ENCODE measurements at regions not wholly inside any gene's neighbourhood (a gene's known extent, or its start where the extent isn't known, plus 50 kb on each side); places are given as distances from the start of the nearest gene placed in this dataset.

DNA sequence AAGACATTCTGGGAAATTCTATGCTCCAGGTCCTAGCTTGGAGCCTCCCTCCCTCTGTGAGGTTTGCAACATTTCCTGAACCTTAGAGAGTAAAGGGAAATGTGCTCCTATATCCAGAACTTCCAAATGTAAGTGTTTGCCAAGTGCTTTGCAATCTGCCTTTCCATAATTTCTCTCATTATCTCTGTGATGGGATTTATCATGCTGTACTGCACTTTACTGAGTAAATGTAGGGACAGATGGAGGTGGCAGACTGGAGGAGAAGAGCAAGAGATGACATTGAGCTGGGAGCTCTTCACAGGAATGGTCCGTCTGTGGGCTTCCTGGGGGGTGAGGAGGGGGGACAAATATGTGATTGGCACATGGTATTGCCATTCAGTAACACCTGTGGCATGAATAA lies 184.3 kb downstream of the SOX4 start:
- no peak overlapping the region for H3K4me3 ChIP-seq (ENCODE audit: low read depth, low read length)
- no peak for DNase-seq (ENCODE audit: low read depth)
- TF ChIP-seq, protein P1, sequence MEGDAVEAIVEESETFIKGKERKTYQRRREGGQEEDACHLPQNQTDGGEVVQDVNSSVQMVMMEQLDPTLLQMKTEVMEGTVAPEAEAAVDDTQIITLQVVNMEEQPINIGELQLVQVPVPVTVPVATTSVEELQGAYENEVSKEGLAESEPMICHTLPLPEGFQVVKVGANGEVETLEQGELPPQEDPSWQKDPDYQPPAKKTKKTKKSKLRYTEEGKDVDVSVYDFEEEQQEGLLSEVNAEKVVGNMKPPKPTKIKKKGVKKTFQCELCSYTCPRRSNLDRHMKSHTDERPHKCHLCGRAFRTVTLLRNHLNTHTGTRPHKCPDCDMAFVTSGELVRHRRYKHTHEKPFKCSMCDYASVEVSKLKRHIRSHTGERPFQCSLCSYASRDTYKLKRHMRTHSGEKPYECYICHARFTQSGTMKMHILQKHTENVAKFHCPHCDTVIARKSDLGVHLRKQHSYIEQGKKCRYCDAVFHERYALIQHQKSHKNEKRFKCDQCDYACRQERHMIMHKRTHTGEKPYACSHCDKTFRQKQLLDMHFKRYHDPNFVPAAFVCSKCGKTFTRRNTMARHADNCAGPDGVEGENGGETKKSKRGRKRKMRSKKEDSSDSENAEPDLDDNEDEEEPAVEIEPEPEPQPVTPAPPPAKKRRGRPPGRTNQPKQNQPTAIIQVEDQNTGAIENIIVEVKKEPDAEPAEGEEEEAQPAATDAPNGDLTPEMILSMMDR (IDR thresholded peaks at IDR 0.05; ENCODE audit: insufficient read depth, low read length) = no peak

GRCh38 chr6:21780141-21780540 lies 186.6 kb downstream of the SOX4 start:
- TF ChIP-seq, protein P1 (IDR thresholded peaks at IDR 0.05; ENCODE audit: insufficient read depth, low read length) = no peak
- no peak overlapping the region for H3K4me3 ChIP-seq (ENCODE audit: low read depth, low read length)
- DNase-seq (ENCODE audit: low read depth) = no peak

GRCh38 chr6:21780679-21781078 lies 187.1 kb downstream of the SOX4 start:
- H3K4me3 ChIP-seq (ENCODE audit: low read depth, low read length) = no peak overlapping the region
- TF ChIP-seq, protein P1 (IDR thresholded peaks at IDR 0.05; ENCODE audit: insufficient read depth, low read length) = no peak
- DNase-seq (ENCODE audit: low read depth) = no peak

DNA sequence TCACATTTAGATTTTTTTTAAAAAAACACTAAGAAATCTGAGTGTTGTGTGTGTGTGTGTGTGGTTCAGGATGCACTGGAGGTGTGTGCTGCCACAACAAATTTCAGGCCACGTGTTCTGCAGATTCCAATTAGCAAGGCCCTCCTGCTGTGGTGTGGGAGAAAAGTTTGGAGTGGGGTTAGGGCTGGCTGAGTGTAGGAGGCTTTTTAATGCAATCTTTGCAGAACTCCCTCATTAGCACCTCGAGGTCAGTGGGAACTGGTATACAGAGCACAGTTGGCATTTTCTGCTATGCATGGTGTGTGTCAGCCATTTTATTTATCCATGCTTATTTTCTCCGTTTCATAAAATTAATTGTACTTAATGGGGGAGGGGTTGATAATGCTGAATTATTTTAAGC lies 187.6 kb downstream of the SOX4 start:
- TF ChIP-seq, protein P1 (IDR thresholded peaks at IDR 0.05; ENCODE audit: insufficient read depth, low read length) = no peak
- DNase-seq (ENCODE audit: low read depth) = no peak
- H3K4me3 ChIP-seq (ENCODE audit: low read depth, low read length) = no peak overlapping the region

DNA sequence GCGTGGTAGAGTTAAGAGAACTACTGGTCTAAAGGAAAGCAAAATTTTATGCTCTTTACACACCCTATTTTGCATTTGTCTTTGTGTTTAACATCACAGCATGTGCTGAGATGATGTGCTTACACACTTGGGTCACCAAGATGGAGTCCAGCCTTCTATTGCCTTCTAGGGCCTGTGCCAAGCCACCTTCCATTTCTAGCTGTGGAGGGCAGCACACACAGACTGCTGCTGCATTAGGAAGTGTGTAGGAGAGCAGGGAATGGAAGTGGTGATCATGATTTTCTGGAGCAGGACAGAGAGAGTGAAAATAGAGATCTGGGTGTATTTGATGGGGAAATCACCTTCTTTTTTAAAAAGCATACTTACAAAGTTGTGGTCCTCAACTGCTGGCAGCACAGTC lies 191.6 kb downstream of the SOX4 start:
- DNase-seq (ENCODE audit: low read depth) = no peak
- H3K4me3 ChIP-seq (ENCODE audit: low read depth, low read length) = no peak overlapping the region
- TF ChIP-seq, protein P1 (IDR thresholded peaks at IDR 0.05; ENCODE audit: insufficient read depth, low read length) = no peak

GRCh38 chr6:21791056-21791455 lies 197.5 kb downstream of the SOX4 start:
- H3K4me3 ChIP-seq (ENCODE audit: low read depth, low read length) = no peak overlapping the region
- TF ChIP-seq, protein P1 (IDR thresholded peaks at IDR 0.05; ENCODE audit: insufficient read depth, low read length) = no peak
- DNase-seq (ENCODE audit: low read depth) = no peak

DNA sequence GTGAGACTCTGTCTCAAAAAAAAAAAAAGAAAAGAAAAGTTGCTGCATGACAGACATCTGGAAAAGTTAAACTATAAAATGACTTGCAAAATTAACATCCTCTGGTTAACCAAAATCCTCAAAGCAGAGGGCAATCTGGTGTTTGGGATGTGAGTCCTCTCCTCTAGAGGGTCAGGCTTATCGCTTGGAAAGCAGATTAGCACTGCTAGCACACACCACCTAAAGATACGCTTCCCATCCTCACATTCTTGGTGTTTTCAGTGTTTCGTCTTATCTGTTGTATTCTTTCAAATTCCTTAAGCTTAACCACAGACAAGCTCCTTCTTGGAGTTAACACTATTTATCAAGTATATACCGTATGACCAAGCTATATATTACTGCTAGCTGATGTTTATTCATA lies 198.0 kb downstream of the SOX4 start:
- TF ChIP-seq, protein P1 (IDR thresholded peaks at IDR 0.05; ENCODE audit: insufficient read depth, low read length) = no peak
- DNase-seq (ENCODE audit: low read depth) = no peak
- no peak overlapping the region for H3K4me3 ChIP-seq (ENCODE audit: low read depth, low read length)
